Smooth muscle cell (in vitro differentiated cells): ENCODE measurements at regions not wholly inside any gene's neighbourhood (a gene's known extent, or its start where the extent isn't known, plus 50 kb on each side); places are given as distances from the start of the nearest gene placed in this dataset.

Source experiments
- DNase-seq: peaks from one replicate; lab custom pipeline; 2025; ENCODE audit not compliant: unreplicated experiment; lab: John Stamatoyannopoulos, UW
- H2AFZ ChIP-seq: fragments of 200-600 bp; sonication (generic); 2 replicates; pipeline ENCODE4 v1.6.0; 2016; ENCODE audit warnings: antibody characterized with exemption, low read depth, mild to moderate bottlenecking
- H3F3A ChIP-seq: fragments of 200-600 bp; sonication (generic); 2 replicates; pipeline ENCODE4 v1.6.0; 2017; ENCODE audit warnings: antibody characterized with exemption, low read depth
- H3K27ac ChIP-seq: fragments of 200-600 bp; sonication (generic); 2 replicates; pipeline ENCODE4 v1.5.1; 2016; ENCODE audit warnings: low read depth, mild to moderate bottlenecking
- H3K27me3 ChIP-seq: fragments of 200-600 bp; sonication (generic); 2 replicates; pipeline ENCODE4 v1.6.1; 2016; ENCODE audit warnings: low read depth, mild to moderate bottlenecking
- H3K36me3 ChIP-seq: fragments of 200-600 bp; sonication (generic); 2 replicates; pipeline ENCODE4 v1.5.1; 2016; ENCODE audit warnings: low read depth
- H3K4me1 ChIP-seq: fragments of 200-600 bp; sonication (generic); 2 replicates; pipeline ENCODE4 v1.5.1; 2016; ENCODE audit warnings: low read depth
- H3K4me2 ChIP-seq: fragments of 200-600 bp; sonication (generic); 2 replicates; pipeline ENCODE4 v1.6.0; 2016; ENCODE audit warnings: mild to moderate bottlenecking
- H3K4me3 ChIP-seq: fragments of 200-600 bp; sonication (generic); 2 replicates; pipeline ENCODE4 v1.5.1; 2016; ENCODE audit warnings: mild to moderate bottlenecking
- H3K79me2 ChIP-seq: fragments of 200-600 bp; sonication (generic); 2 replicates; pipeline ENCODE4 v1.6.0; 2016; ENCODE audit warnings: low read depth, mild to moderate bottlenecking
- H3K9ac ChIP-seq: fragments of 200-600 bp; sonication (generic); 2 replicates; pipeline ENCODE4 v1.6.0; 2016; ENCODE audit warnings: low read depth
- H3K9me3 ChIP-seq: fragments of 200-600 bp; sonication (generic); replicated peaks from 2 replicates; pipeline ENCODE4 v1.5.1; 2016; ENCODE audit warnings: low read depth
- H4K20me1 ChIP-seq: fragments of 200-600 bp; sonication (generic); 2 replicates; pipeline ENCODE4 v1.6.0; 2016; ENCODE audit warnings: low read depth
- CTCF ChIP-seq: fragments of 200-600 bp; sonication (generic); IDR thresholded peaks from 2 replicates; pipeline ENCODE4 v1.5.1; 2017; ENCODE audit warnings: borderline replicate concordance, mild to moderate bottlenecking, antibody characterized with exemption; ENCODE audit not compliant: insufficient read depth, poor library complexity, severe bottlenecking
- WGBS: methylation state at CpG from one replicate; pipeline ENCODE4 v1.1.7; 2016; ENCODE audit warnings: low lambda C conversion rate; 5-methylcytosine and 5-hydroxymethylcytosine counted together

- DNase-seq = no peak
- Histone ChIP-seq H3K27ac (no peak overlapping the region), H2AFZ (no peak overlapping the region), H3K4me3 (no peak overlapping the region), H3K79me2 (no peaks in the 10 kb centered on the region), H3K9ac (no peak overlapping the region), H3F3A (no peaks in the 10 kb centered on the region), H3K4me1 (peaks cover 7% of the 10 kb centered on the region), H3K36me3 (no peaks in the 10 kb centered on the region), H3K9me3 (no peaks in the 10 kb centered on the region), H4K20me1 (no peaks in the 10 kb centered on the region), H3K27me3 (no peaks in the 10 kb centered on the region), H3K4me2 (no peak overlapping the region)
- WGBS = 87% methylated on average over 11 of the region's 11 CpGs
- TF ChIP-seq CTCF = no peak
Observed at GRCh38 chr2:26527726-26528585, 50.0 kb upstream of the OTOF start.
